ENCODE measurements at regions not wholly inside any gene's neighbourhood (a gene's known extent, or its start where the extent isn't known, plus 50 kb on each side); places are given as distances from the start of the nearest gene placed in this dataset.

GRCh38 chr9:11235061-11235460, 622.3 kb upstream of the PTPRD start:
- Mint-ChIP-seq H3K27ac (no peak overlapping the region), H3K4me1 (no peaks in the 10 kb centered on the region), H3K9me3 (peaks cover 11% of the 10 kb centered on the region), H3K27me3 (no peaks in the 10 kb centered on the region), H3K4me3 (no peak overlapping the region), H3K36me3 (no peaks in the 10 kb centered on the region)
- POLR2A ChIA-PET = no interaction called here
- ATAC-seq (ENCODE audit: low read depth) (no peak), DNase-seq (no peak)

DNA sequence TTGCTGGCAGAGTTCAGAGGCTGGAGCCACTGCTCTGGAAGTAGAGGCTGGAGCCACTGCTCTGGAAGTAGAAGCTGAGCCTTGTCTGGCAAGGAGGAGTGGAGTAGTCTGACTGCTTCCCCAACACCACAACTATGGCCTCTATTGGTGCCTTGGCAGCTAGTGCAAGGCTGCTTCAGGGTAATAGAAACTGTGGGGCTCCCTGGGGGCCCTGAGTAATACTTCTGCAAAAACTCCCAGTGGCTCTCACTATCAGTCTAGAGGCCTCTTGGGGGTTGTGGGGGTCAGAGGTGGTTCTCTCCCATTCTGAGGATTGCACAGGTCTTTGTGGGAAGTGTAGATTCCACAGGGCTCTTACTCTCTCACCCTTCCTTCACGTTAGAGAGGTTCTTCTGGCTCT, 629.0 kb upstream of the PTPRD start:
- peaks cover 9% of the 10 kb centered on the region for H3K9me3 Mint-ChIP-seq
- H3K27me3 Mint-ChIP-seq = no peaks in the 10 kb centered on the region
- POLR2A ChIA-PET = no interaction called here
- no peak overlapping the region for H3K27ac Mint-ChIP-seq
- ATAC-seq (ENCODE audit: low read depth) (no peak), DNase-seq (no peak)
- H3K4me1 Mint-ChIP-seq = no peaks in the 10 kb centered on the region
- H3K36me3 Mint-ChIP-seq = no peaks in the 10 kb centered on the region
- H3K4me3 Mint-ChIP-seq = no peak overlapping the region

DNA sequence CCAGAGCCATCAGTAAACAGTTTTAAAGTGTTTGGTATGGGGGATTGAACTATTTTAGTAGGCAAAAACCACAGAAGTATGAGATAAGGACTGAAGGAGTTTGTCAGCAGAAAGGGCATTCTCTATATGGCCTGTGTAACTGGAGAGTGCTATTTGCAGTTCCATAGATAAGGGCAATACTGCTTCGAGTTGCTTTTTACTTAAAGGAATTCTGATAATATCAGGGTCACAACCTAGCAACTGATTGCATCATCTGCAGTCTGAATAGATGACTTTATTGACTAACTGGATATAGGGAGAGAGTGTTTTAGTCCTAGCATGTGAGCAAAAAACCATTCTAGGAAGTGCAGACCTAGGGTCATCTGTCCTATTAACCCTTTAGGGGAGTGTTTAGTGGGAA, 645.2 kb upstream of the PTPRD start:
- no peak overlapping the region for H3K27ac Mint-ChIP-seq
- no peaks in the 10 kb centered on the region for H3K36me3 Mint-ChIP-seq
- H3K9me3 Mint-ChIP-seq = peaks cover 12% of the 10 kb centered on the region
- no peaks in the 10 kb centered on the region for H3K27me3 Mint-ChIP-seq
- no peaks in the 10 kb centered on the region for H3K4me1 Mint-ChIP-seq
- POLR2A ChIA-PET = no interaction called here
- no peak overlapping the region for H3K4me3 Mint-ChIP-seq
- ATAC-seq (ENCODE audit: low read depth) (no peak), DNase-seq (no peak)

GRCh38 chr9:11269036-11269435, 656.2 kb upstream of the PTPRD start:
- Mint-ChIP-seq H3K4me1 (no peaks in the 10 kb centered on the region), H3K36me3 (no peaks in the 10 kb centered on the region), H3K27ac (no peak overlapping the region), H3K27me3 (no peaks in the 10 kb centered on the region), H3K9me3 (peaks cover 4% of the 10 kb centered on the region), H3K4me3 (no peak overlapping the region)
- ATAC-seq (ENCODE audit: low read depth) = no peak
- no peak for DNase-seq
- POLR2A ChIA-PET = no interaction called here

GRCh38 chr9:11275158-11275695, 662.4 kb upstream of the PTPRD start:
- H3K27me3 Mint-ChIP-seq = no peaks in the 10 kb centered on the region
- no peaks in the 10 kb centered on the region for H3K4me1 Mint-ChIP-seq
- H3K36me3 Mint-ChIP-seq = no peaks in the 10 kb centered on the region
- no peak overlapping the region for H3K4me3 Mint-ChIP-seq
- ATAC-seq (ENCODE audit: low read depth) (no peak), DNase-seq (no peak)
- POLR2A ChIA-PET = no interaction called here
- H3K27ac Mint-ChIP-seq = no peak overlapping the region
- H3K9me3 Mint-ChIP-seq = no peaks in the 10 kb centered on the region

DNA sequence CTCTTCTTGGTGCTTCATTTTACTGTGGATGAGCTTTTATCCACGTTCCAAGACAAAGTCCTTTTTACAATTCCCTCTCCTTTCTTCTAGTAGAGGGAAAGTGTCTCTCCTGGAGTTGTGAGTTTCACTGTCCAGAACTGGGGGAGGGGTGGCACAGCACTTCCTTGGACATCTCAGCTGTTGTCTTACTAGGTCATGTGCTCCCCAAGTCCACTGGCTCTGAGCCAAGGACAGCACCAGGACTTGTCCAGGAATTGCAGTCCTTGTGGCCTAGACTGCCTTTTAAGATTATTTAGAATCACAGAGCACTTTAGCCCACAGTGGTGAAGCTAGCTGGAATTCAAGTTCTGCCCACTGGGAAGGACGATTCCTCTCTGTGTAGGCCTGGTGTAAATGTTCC, 700.2 kb upstream of the PTPRD start:
- DNase-seq = no peak
- Mint-ChIP-seq H3K4me3 (no peak overlapping the region), H3K4me1 (no peaks in the 10 kb centered on the region), H3K27ac (no peak overlapping the region), H3K27me3 (no peaks in the 10 kb centered on the region), H3K9me3 (peaks cover 9% of the 10 kb centered on the region), H3K36me3 (no peaks in the 10 kb centered on the region)
- POLR2A ChIA-PET = no interaction called here
- no peak for ATAC-seq (ENCODE audit: low read depth)

- H3K36me3 Mint-ChIP-seq = no peaks in the 10 kb centered on the region
- DNase-seq (no peak), ATAC-seq (ENCODE audit: low read depth) (no peak)
- H3K27ac Mint-ChIP-seq = no peak overlapping the region
- POLR2A ChIA-PET = no interaction called here
- peaks cover 1% of the 10 kb centered on the region for H3K9me3 Mint-ChIP-seq
- no peaks in the 10 kb centered on the region for H3K4me1 Mint-ChIP-seq
- no peaks in the 10 kb centered on the region for H3K27me3 Mint-ChIP-seq
- H3K4me3 Mint-ChIP-seq = no peak overlapping the region
Observed at GRCh38 chr9:11318946-11319345, 706.1 kb upstream of the PTPRD start.

DNA sequence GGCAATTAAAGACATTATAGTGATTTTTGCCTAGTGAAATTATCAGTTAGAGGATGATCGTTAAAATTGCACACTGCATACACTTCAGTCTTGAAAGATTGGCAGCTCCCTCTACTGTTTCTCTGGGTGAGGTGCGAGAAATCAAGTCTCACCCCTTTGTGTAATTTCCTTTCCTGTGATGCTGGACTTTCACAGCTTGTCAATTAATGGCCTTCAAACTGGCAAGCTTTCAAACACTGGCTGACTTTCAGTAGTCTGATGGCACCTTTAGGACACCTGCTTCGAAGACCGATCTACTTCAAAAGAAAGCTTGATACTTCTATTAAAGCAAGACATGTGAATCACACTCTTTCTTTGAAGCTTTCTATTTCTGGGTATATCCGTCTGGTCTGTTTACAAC, 706.7 kb upstream of the PTPRD start:
- Mint-ChIP-seq H3K27me3 (no peaks in the 10 kb centered on the region), H3K36me3 (no peaks in the 10 kb centered on the region), H3K4me3 (no peak overlapping the region), H3K4me1 (no peaks in the 10 kb centered on the region), H3K27ac (no peak overlapping the region), H3K9me3 (peaks cover 1% of the 10 kb centered on the region)
- POLR2A ChIA-PET = no interaction called here
- ATAC-seq (ENCODE audit: low read depth) = no peak
- no peak for DNase-seq

- POLR2A ChIA-PET = no interaction called here
- no peaks in the 10 kb centered on the region for H3K9me3 Mint-ChIP-seq
- H3K4me3 Mint-ChIP-seq = no peak overlapping the region
- H3K36me3 Mint-ChIP-seq = no peaks in the 10 kb centered on the region
- no peak for ATAC-seq (ENCODE audit: low read depth)
- no peak overlapping the region for H3K27ac Mint-ChIP-seq
- H3K27me3 Mint-ChIP-seq = no peaks in the 10 kb centered on the region
- DNase-seq = no peak
- no peaks in the 10 kb centered on the region for H3K4me1 Mint-ChIP-seq
Observed at GRCh38 chr9:11320989-11321388, 708.2 kb upstream of the PTPRD start.

- Mint-ChIP-seq H3K36me3 (no peaks in the 10 kb centered on the region), H3K4me3 (no peak overlapping the region), H3K27ac (no peak overlapping the region), H3K9me3 (peaks cover under 1% of the 10 kb centered on the region), H3K27me3 (no peaks in the 10 kb centered on the region), H3K4me1 (no peaks in the 10 kb centered on the region)
- ATAC-seq (ENCODE audit: low read depth) (no peak), DNase-seq (no peak)
- POLR2A ChIA-PET = no interaction called here
Observed at GRCh38 chr9:11323457-11323856, 710.7 kb upstream of the PTPRD start.

- POLR2A ChIA-PET = no interaction called here
- no peak overlapping the region for H3K27ac Mint-ChIP-seq
- no peaks in the 10 kb centered on the region for H3K4me1 Mint-ChIP-seq
- no peaks in the 10 kb centered on the region for H3K27me3 Mint-ChIP-seq
- ATAC-seq (ENCODE audit: low read depth) (no peak), DNase-seq (no peak)
- no peak overlapping the region for H3K4me3 Mint-ChIP-seq
- peaks cover 4% of the 10 kb centered on the region for H3K9me3 Mint-ChIP-seq
- no peaks in the 10 kb centered on the region for H3K36me3 Mint-ChIP-seq
Observed at GRCh38 chr9:11326231-11326630, 713.4 kb upstream of the PTPRD start.

GRCh38 chr9:11328326-11328725, 715.5 kb upstream of the PTPRD start:
- ATAC-seq (ENCODE audit: low read depth) = no peak
- H3K36me3 Mint-ChIP-seq = no peaks in the 10 kb centered on the region
- no peaks in the 10 kb centered on the region for H3K27me3 Mint-ChIP-seq

GRCh38 chr9:11335011-11335410, 722.2 kb upstream of the PTPRD start:
- Mint-ChIP-seq H3K36me3 (no peaks in the 10 kb centered on the region), H3K27me3 (no peaks in the 10 kb centered on the region), H3K27ac (no peak overlapping the region), H3K4me3 (no peak overlapping the region), H3K4me1 (peaks cover 1% of the 10 kb centered on the region), H3K9me3 (peaks cover 3% of the 10 kb centered on the region)
- no peak for ATAC-seq (ENCODE audit: low read depth)
- no peak for DNase-seq
- POLR2A ChIA-PET = no interaction called here

More at GRCh38 chr9:11328326-11328725, 715.5 kb upstream of the PTPRD start:
- H3K27ac Mint-ChIP-seq = no peak overlapping the region
- H3K9me3 Mint-ChIP-seq = peaks cover 6% of the 10 kb centered on the region
- H3K4me1 Mint-ChIP-seq = no peaks in the 10 kb centered on the region
- no peak for DNase-seq
- no peak overlapping the region for H3K4me3 Mint-ChIP-seq
- POLR2A ChIA-PET = no interaction called here

DNA sequence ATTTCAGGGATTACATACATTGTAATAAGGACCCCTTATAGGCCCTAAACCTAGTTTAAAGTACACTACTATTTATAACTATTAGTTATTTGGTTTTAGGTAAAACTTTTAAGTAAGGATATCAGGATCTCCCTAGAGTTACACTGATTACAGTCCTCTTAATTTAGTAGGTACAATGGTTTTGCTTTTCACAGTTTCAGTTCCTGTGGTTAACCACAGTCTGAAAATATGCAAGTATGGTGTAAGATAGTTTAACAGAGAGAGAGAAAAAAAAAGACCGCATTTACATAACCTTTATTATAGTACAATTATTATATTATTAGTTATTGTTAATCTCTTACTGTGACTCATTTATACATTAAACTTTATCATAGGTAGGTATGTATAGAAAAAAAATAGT, 725.3 kb upstream of the PTPRD start:
- H3K4me1 Mint-ChIP-seq = peaks cover 1% of the 10 kb centered on the region
- POLR2A ChIA-PET = no interaction called here

GRCh38 chr9:11340654-11341053, 727.9 kb upstream of the PTPRD start:
- no peak overlapping the region for H3K27ac Mint-ChIP-seq
- POLR2A ChIA-PET = no interaction called here
- DNase-seq (no peak), ATAC-seq (ENCODE audit: low read depth) (no peak)
- no peaks in the 10 kb centered on the region for H3K27me3 Mint-ChIP-seq
- H3K9me3 Mint-ChIP-seq = peaks cover 3% of the 10 kb centered on the region
- no peak overlapping the region for H3K4me3 Mint-ChIP-seq
- H3K4me1 Mint-ChIP-seq = peaks cover 1% of the 10 kb centered on the region
- H3K36me3 Mint-ChIP-seq = no peaks in the 10 kb centered on the region

More for the DNA sequence above, 725.3 kb upstream of the PTPRD start:
- Mint-ChIP-seq H3K27me3 (no peaks in the 10 kb centered on the region), H3K27ac (no peak overlapping the region), H3K36me3 (no peaks in the 10 kb centered on the region), H3K9me3 (peaks cover 3% of the 10 kb centered on the region), H3K4me3 (no peak overlapping the region)
- ATAC-seq (ENCODE audit: low read depth) = no peak
- no peak for DNase-seq
